Activated naive CD8-positive, alpha-beta T cell treated with anti-CD3 and anti-CD28 coated beads, Interleukin-2, amount 50 U/mL, for 16 hours (primary cell): ENCODE measurements at regions not wholly inside any gene's neighbourhood (a gene's known extent, or its start where the extent isn't known, plus 50 kb on each side); places are given as distances from the start of the nearest gene placed in this dataset.

Experiments
- DNase-seq: peaks from one replicate; pipeline ENCODE4 v3.0.0-alpha.2; 2020; ENCODE audit warnings: low read depth, low spot score

DNA sequence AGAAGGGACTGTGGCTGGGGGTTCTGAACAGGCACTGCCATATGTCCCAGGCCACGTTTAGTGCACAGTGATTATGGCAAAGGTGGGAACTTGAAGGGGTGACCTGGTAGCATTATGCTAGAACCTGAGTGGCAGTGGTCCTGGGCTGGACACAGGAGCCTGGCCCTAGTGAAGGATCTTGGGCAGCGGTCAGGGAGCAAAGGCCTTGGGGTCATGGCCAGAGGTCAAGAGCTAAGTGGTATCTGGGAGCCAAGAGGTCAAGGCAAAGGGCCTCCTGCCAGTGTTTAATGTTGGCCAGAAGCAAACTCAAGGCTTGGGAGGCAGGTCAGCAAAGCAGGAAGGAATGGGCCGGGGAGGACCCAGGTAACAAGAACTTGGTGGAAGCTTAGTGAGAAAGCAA lies 254.5 kb downstream of the CDH26 start:
- DNase-seq: no peak

DNA sequence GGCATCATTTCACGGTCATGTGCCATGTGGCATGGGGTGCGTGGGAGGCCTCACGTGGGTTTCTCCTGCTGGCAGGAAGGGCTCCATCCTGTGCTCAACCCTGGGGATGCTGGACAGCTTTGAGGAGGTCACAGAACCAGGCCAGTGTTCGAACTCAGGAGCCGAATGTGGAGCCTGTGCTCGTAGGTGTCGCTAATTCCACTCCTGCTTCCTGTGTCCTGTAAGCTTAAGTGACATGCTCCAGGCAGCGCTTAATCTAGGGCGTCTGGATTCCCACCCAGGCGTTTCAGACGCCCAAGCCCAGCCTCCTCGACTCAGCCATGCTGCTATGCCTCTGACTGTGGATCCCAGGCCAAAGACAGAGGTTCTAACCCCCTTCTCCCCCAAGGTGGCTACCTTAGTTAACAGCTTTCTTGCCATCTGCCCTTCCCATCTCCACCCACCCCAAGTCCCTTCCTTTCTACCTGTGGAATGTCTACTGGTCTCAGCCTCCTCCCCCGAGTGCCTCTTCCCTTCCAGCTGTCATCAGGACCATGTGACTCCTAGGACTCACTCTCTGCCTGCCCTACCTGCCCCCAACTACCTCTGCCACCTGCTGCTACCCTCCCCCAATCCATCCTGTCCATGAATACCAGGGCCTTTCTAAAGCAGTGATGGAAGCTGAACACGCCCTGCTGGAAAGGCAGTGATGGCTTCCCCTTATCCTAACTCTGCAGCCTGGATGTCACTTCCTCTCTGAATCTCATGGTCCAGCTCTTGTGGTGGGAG lies 255.1 kb downstream of the CDH26 start:
- DNase-seq: no peak

DNA sequence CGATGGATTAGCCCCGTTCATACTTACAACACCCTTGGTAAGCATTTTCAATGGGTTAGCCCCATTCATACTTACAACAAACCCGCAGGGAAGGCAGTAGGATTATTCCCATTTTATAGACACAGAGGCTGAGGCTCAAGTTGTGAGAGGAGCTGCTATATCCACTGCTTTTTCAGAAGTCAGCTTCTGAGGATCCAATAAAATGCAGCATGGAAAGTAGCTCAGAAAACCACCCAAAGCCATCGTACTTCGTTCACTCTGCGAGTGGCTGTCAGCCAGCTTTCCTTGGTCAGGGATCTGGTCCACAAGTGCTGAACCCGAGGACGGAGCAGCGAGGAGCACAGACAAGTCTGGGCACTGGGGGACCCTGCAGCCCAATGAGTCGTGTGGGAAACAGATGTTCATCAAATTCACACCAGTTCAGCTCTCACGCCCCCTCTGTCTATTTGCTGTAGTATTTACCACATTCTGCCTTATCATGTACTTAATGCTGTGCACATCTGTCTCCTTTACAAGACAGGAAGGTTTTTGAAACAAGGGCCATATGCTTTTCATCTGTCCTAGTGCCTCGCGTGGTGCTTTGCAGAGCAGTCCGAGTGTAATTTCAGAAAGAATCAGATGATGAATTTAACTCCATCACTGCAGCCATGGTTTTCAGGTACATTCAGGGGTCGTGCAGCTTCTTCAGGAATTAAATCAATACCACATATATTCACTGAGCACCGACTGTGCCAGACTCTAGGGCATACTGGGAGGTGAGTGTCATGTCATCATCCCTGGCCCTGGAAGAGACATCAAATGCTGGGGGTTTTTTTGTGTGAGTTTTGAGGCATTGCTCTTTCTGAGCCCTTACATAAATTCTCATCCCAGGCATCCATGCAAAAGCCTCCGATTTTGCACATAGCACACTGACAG lies 256.9 kb downstream of the CDH26 start:
- DNase-seq: no peak

DNA sequence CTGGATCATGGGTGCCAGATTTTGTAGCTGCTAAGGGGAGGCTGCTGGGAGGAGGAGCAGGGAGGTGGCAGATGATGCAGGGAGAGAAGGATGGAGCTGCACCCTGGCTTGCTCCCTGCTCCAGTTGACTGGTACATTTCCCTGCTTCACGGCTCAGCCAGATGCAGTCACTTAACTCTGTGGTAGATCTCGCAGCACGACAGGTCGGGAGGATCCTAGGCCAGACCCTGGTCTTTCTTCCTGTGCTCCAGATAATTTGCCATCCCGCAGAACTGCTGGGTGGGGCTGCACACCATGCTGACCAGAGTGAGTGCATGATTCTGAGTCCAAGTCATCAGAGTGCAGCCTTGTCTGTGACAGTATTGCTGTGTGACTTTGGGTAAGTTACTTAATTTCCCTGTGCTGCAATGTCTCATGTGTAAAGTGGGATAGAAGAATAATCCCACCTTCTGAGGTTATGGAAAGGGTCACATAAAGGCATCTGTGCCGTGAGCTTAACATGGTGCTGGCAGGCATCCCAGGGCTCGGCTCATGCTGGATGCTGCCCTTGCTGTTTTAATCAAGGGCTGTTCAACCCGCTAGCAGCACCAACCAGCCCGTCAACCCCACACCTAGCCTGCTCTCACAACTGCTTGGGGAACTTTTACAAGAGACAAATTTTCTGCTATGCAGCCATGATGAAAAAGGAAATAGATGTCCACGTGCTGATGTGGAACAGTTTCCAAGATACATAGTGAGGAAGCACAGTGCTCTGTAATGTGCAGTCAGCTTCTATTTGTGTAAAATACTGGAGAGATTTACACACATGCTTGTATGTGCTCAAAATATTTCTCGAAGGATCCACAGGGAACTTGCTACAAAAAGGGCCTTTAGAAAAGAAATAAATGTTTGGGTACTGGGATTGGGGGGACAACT lies 257.9 kb downstream of the CDH26 start:
- no peak for DNase-seq

DNA sequence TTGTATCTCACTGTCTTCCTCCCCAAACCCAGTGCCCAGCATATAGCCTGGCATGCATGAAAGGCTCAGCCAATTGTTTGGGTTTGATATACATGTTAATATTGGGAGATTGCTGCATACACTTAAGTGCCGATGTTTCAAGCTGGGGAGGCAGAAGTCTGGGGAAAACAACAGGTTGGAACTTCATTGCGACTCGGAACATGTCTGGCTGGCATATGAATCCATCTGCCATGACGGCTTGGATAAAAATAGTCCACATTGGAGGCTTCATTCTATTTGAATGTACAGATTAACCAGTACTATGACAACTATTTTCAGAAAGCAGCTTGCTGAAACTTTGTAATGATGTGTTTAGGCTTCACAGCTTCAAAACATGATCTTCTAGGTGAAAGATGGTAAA lies 261.0 kb downstream of the CDH26 start:
- DNase-seq: no peak

DNA sequence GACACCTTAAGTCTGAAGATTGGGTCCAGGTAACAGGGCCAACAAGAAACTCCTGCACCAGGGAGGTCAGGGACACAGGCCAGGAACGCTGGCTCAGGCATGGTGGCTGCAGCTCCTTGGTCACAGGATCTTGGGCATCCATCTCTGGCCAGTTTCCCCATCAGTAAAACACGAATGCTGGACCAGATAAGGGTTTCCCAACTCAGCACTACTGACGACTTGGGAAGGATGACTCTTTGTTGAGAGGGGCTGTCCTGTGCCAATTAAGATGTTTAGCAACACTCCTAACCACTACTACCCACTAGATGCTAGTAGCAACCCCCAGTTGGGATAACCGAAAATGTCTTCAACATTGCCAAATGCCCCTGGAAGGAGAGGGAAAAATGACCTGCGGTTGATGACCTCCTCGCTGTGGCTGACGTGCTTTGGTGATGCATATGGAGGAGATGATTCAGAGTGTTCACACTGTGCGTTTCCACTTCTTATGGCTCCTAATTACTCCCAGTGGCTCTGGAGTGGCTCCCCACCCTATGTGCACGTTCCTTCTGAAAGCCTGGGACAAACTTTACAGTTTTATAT lies 261.9 kb downstream of the CDH26 start:
- DNase-seq: no peak

DNA sequence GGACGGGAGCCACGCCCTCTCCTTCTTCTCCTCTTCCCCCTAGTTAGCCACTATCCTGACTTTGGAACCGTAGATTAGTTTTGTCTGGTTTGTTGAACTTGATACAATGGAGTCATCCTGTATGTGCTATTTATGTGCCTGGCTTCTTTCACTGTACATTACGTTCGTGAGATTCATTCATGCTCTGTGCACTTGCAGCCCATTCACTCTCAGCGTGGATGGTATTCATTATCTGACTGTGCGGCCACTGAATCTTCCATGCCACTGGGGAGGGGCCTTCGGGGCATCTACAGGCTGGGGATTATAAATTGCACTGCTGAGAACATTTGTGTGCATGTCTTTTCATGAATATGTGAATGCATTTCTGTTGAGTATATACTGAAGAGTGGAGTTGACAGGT lies 262.5 kb downstream of the CDH26 start:
- no peak for DNase-seq

DNA sequence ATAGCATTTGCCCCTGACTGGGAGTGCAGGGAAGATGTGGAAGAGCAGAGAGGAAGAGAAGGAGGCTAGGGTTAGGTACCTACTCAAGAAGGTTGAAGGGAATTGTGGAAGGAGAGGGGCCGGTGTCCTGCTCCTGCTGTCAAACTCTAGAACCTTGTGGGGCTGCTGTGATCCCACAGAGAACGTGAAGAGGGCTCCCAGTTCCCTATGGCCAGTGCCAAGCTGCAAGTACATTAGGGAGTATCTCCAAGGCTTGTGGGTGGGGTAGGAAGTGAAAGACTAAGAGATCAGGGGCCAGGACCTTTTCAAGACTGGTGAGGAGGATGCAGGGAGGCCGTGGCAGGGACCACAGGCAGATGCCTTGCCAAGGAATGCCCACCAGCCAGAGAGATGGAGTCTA lies 263.4 kb downstream of the CDH26 start:
- DNase-seq: no peak

DNA sequence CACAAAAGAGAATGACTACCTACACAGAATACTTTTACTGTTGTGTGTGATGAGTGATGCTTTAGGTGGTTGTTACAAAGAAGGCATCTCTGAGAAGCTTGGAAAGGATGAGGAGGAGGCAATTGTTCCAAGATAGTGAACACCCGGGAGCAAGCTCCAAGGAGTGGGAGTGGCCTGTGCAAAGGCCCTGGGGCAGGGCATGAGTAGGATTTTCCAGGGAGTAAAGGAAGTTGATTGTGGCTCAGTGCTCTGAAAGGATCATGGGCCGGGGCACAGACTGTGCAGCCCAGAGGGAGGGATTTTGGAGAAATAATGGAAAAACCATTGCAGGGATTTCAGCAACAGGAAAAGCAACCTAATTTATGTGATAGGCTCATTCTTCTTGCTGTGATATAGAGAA lies 264.3 kb downstream of the CDH26 start:
- no peak for DNase-seq

DNA sequence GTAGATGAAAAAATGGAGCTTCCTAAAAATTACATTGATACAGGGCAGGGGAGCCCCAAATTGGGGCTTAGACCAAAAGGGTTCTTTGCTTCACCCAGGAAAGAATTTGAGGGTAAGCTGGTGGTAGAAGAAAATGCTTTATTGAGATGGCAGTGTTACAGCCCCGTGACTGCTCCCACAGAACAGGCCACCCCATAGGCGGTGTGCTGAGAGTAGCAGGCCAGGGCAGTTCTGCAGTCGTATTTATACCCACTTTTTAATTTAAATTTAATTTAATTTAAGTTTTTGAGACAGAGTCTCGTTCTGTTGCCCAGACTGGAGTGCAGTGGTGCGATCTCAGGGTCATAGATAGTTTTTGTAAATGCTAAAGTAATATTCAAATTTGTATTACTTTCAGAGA lies 265.0 kb downstream of the CDH26 start:
- no peak for DNase-seq

DNA sequence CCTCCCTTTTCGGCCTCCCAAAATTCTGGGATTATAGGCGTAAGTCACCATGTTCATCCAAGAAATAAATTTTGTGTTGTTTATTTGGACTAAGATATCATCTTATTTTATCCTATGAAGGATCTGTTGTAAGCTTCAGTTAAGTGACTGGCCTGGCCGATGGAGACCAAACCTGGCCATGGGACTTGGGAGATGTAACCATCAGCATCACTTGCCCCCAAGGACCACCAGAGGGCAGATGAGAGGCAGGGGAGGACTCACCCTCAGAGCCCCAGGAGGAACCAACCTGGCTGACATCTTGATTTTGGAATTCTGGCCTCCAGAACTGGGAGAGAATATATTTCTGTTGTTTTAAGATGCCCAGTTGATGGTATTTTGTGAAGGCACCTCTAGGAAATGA lies 266.7 kb downstream of the CDH26 start:
- no peak for DNase-seq

DNA sequence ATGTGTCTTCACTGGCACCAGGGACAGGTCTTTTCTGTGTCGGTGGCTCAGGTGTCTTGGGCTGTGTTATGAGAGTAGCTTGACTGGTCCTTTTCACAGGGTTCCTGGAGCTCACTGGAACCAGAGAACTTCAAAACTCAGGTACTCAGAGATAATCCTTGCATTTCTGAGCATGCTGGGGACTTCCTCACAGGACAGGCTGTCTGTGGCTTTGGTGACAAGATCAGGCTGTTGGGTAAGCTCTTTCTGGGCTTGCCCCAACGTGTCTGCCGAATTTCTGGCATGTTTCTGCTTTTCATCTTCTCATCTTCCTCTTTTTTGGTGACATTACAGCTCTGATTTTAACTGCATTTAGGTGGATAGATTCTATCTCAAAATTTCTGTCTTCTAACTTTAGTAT lies 270.0 kb downstream of the CDH26 start:
- DNase-seq: no peak

DNA sequence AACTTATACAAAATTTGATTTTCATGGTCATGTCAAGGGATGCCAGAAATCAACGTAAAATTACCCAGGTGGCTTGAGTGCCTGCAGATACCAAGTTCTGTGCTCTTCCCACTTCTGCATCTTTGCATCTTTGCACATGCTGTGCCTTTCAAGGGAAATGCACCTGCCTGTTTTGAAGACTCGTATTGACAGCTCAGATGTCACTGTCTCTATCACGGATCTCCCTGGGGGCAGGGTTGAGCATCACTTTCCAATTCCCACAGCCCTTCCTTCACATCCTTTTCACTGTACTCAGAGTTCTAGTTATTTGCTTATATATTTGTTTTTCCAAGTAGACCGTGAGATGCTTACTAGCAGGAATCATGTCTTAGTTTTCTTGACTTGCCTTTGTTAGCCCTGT lies 274.2 kb downstream of the CDH26 start:
- no peak for DNase-seq

DNA sequence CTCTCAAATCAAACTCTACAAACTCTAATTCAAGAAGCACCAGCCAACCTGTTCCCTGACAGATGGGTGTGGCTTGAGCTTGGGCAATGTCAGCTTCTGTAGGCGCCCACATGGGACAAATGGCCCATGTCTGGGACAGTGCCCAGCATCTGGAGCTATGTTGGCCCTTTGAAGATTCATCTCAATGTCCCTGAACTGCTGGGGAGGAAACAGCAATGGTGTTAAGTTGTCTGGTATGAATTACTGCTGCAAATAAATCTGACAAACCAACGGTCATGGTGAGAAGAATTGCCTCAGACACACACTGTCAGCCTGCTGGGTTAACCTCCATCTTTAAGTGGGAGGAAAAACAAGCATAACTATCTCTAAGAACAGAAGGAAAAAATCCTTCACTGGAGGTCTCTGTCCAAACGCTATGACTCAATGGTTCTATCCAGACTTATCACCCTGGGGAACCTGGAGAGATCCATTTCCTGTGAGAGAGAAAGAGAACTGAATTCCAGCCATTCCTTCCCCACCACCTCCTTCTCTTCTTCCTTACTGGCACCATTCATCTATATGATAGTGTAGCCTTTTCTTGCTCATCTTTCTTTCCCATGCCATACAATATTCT lies 274.9 kb downstream of the CDH26 start:
- no peak for DNase-seq

DNA sequence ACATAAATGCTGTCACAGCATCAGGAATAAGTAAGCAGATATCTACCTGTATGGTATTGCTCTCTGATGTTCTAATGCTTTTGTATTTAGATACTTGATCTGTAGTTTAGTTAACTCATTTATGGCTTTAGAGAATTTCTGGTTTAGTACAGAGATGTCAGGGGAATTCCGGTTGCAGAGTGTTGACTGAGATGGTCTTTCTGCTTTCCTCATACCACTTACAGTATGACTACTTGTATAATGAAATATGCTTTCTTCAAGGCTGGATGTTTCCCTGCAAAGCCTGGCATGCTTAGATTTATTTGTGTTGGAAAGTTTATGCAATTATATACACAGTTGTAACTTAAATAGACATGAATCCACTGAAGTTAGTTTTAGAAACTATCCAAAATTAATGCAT lies 278.4 kb downstream of the CDH26 start:
- DNase-seq: no peak

DNA sequence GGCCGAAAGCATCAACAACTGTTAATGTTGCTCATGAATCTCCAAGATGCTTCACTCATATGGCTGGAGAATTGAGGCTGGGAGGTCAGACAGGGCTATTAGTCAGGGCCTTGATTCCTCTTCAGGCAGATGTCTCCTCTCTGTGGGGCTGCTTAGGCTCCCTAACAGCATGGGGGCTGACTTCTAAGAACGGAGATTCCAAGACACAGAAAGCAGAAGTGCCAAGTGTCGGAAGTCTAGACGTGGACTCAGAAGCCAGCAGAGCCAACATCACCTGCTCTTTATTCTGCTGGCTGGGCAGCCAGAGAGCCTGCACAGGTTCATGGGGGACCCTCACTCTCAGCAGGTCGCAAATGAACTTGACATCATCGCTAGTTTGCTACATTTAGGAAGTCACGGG lies 279.8 kb downstream of the CDH26 start:
- DNase-seq: no peak

DNA sequence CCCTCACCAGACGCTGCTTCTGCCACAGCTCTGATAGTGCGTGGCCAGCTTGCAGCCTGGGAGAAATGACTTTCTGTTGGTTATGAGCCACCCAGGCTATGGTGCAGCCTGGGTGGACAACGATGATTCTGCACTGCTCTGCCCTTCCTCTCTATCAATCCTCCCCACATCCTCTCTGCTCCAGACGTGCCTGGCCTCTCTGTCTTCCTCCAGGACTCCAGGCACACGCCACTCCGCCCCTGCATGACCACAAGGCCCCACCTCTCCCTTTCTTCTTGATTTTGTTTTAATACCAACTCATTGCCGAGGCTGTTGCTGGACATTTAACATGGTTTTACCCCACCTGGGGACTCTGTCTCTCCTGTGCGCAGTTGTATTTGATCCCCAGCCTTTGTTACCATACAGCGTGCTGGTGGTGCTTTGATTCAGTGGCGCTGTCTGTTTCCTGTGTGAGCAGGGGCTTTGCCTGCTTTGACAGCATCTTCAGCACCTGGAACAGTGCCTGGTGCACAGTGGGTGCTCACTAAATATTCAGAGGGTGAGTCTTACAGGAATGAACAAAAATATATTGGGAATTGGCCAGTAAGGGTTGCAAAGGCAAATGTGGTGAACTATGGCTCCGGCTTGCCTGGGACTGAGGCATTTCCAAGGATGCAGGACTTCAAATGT lies 280.9 kb downstream of the CDH26 start:
- DNase-seq: no peak

DNA sequence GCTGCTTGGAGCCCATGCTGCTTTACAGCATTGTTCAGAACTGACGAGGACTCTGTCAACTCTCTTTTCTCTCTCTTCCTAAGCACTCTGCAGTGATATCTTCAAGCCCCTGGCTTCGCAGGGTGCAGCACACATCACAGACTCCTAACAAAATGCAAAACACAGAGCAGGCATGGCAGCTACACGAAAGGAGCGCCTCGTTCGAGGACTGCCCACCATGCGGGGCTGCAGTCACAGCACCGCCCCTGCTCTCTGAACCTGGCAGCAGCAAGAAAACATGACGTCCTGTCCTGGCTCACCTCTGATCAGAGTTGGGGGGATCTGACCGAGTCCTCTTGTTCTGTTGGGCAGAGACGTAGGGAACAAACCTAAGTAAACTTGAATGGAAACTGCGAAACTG lies 281.7 kb downstream of the CDH26 start:
- no peak for DNase-seq

DNA sequence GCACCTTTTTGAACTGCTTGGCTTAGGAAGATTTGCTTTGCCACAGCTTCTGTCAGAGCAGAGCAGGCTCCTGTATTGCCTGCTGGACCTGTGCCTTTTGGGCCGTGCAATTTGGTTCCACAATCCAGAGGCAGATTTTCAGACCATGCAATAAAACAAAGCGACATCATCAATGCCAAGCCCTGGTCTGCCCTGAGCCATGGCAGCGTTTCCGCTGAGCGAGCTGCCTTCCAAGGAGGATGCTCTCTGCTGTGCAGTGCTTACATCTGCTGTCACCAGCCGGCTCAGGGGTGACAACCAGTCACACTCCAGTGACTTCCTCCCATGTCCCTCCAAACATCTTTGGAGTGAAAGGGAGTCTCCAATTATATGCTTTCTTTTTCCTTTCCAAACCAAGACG lies 282.2 kb downstream of the CDH26 start:
- no peak for DNase-seq

DNA sequence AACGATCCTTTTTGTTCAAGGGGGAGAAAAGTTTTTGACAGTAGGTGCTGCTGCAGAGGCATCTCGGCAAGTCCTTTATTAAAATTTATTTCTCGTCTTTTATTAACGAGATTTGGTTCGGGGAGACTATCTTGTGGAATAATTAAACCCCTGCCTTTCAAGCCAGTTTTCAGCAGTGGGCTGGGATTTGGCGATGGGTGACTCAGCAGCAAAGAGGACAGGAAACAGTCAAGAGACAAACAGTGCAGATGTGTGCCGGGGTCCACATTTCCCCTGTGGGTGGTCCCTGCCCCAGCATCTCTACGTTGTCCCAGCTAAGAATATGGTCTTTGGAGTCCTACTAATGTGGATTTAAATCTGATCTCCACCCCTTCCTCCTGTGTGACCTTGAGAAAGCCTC lies 282.8 kb downstream of the CDH26 start:
- DNase-seq: no peak
